ENCODE measurements at regions not wholly inside any gene's neighbourhood (a gene's known extent, or its start where the extent isn't known, plus 50 kb on each side); places are given as distances from the start of the nearest gene placed in this dataset.

- FAIRE-seq (no peak), DNase-seq (ENCODE audit: low read depth) (no peak)
- H3K4me1 Mint-ChIP-seq (ENCODE audit: low read depth, unreplicated experiment), result no peaks in the 10 kb centered on the region
- no peak overlapping the region for H3K4me3 Mint-ChIP-seq (ENCODE audit: unreplicated experiment)
- peaks cover 9% of the 10 kb centered on the region for H3K27me3 Mint-ChIP-seq (ENCODE audit: low read depth, unreplicated experiment)
- H3K36me3 ChIP-seq (ENCODE audit: insufficient read depth, low read length), result no peaks in the 10 kb centered on the region
- no peaks in the 10 kb centered on the region for H3K4me1 ChIP-seq (ENCODE audit: insufficient read depth, low read length)
- peaks cover 3% of the 10 kb centered on the region for H3K36me3 Mint-ChIP-seq (ENCODE audit: low read depth, unreplicated experiment)
- TF ChIP-seq CTCF (IDR thresholded peaks at IDR 0.05; ENCODE audit: insufficient read depth, low read depth, low read length) (no peak), EZH2 (IDR thresholded peaks at IDR 0.05; ENCODE audit: insufficient read depth, low read length) (no peak)
- peaks cover 9% of the 10 kb centered on the region for H3K9me3 ChIP-seq (ENCODE audit: insufficient read depth, low read depth, low read length)
- H3K4me2 ChIP-seq (ENCODE audit: low read length), result no peak overlapping the region
- H2AFZ ChIP-seq (ENCODE audit: low read depth, low read length), result no peak overlapping the region
- no peak overlapping the region for H3K4me3 ChIP-seq (ENCODE audit: insufficient read depth, low read depth, low read length)
- H3K9me3 Mint-ChIP-seq (ENCODE audit: unreplicated experiment), result peaks cover 25% of the 10 kb centered on the region
- H3K27me3 ChIP-seq (ENCODE audit: insufficient read depth, low read length), result no peaks in the 10 kb centered on the region
- H3K79me2 ChIP-seq (ENCODE audit: insufficient read depth, low read length), result no peaks in the 10 kb centered on the region
- H3K27ac Mint-ChIP-seq (ENCODE audit: unreplicated experiment), result no peak overlapping the region
- no peak overlapping the region for H3K9ac ChIP-seq (ENCODE audit: low read length)
- no peak overlapping the region for H3K27ac ChIP-seq (ENCODE audit: low read depth, low read length)
- no peaks in the 10 kb centered on the region for H4K20me1 ChIP-seq (ENCODE audit: insufficient read depth, low read length)
These were observed 139.7 kb downstream of the WDR11 start for GRCh38 chr10:120990831-120991230.

- Mint-ChIP-seq H3K4me3 (ENCODE audit: unreplicated experiment) (no peak overlapping the region), H3K36me3 (ENCODE audit: low read depth, unreplicated experiment) (peaks cover 3% of the 10 kb centered on the region), H3K27me3 (ENCODE audit: low read depth, unreplicated experiment) (peaks cover 8% of the 10 kb centered on the region), H3K9me3 (ENCODE audit: unreplicated experiment) (peaks cover 15% of the 10 kb centered on the region), H3K27ac (ENCODE audit: unreplicated experiment) (no peak overlapping the region), H3K4me1 (ENCODE audit: low read depth, unreplicated experiment) (no peaks in the 10 kb centered on the region)
- no peak overlapping the region for H3K4me3 ChIP-seq (ENCODE audit: insufficient read depth, low read depth, low read length)
- TF ChIP-seq CTCF (IDR thresholded peaks at IDR 0.05; ENCODE audit: insufficient read depth, low read depth, low read length), result no peak
- no peak for TF ChIP-seq EZH2 (IDR thresholded peaks at IDR 0.05; ENCODE audit: insufficient read depth, low read length)
- no peak overlapping the region for H2AFZ ChIP-seq (ENCODE audit: low read depth, low read length)
- H3K27me3 ChIP-seq (ENCODE audit: insufficient read depth, low read length), result no peaks in the 10 kb centered on the region
- no peaks in the 10 kb centered on the region for H4K20me1 ChIP-seq (ENCODE audit: insufficient read depth, low read length)
- H3K27ac ChIP-seq (ENCODE audit: low read depth, low read length), result no peak overlapping the region
- H3K79me2 ChIP-seq (ENCODE audit: insufficient read depth, low read length), result no peaks in the 10 kb centered on the region
- no peak for DNase-seq (ENCODE audit: low read depth)
- H3K4me1 ChIP-seq (ENCODE audit: insufficient read depth, low read length), result no peaks in the 10 kb centered on the region
- H3K9me3 ChIP-seq (ENCODE audit: insufficient read depth, low read depth, low read length), result peaks cover 9% of the 10 kb centered on the region
- no peaks in the 10 kb centered on the region for H3K36me3 ChIP-seq (ENCODE audit: insufficient read depth, low read length)
- no peak overlapping the region for H3K9ac ChIP-seq (ENCODE audit: low read length)
- H3K4me2 ChIP-seq (ENCODE audit: low read length), result no peak overlapping the region
- FAIRE-seq, result no peak
These were observed 141.9 kb downstream of the WDR11 start for GRCh38 chr10:120993089-120993488.

- Histone ChIP-seq H3K4me1 (ENCODE audit: insufficient read depth, low read length) (no peaks in the 10 kb centered on the region), H2AFZ (ENCODE audit: low read depth, low read length) (no peak overlapping the region), H3K4me3 (ENCODE audit: insufficient read depth, low read depth, low read length) (no peak overlapping the region), H3K27me3 (ENCODE audit: insufficient read depth, low read length) (no peaks in the 10 kb centered on the region), H3K36me3 (ENCODE audit: insufficient read depth, low read length) (no peaks in the 10 kb centered on the region), H3K9ac (ENCODE audit: low read length) (no peak overlapping the region), H3K79me2 (ENCODE audit: insufficient read depth, low read length) (no peaks in the 10 kb centered on the region), H3K9me3 (ENCODE audit: insufficient read depth, low read depth, low read length) (peaks cover 8% of the 10 kb centered on the region), H3K27ac (ENCODE audit: low read depth, low read length) (no peak overlapping the region), H4K20me1 (ENCODE audit: insufficient read depth, low read length) (no peaks in the 10 kb centered on the region), H3K4me2 (ENCODE audit: low read length) (no peak overlapping the region)
- Mint-ChIP-seq H3K27me3 (ENCODE audit: low read depth, unreplicated experiment) (peaks cover 5% of the 10 kb centered on the region), H3K4me3 (ENCODE audit: unreplicated experiment) (no peak overlapping the region), H3K27ac (ENCODE audit: unreplicated experiment) (no peak overlapping the region), H3K4me1 (ENCODE audit: low read depth, unreplicated experiment) (no peaks in the 10 kb centered on the region), H3K9me3 (ENCODE audit: unreplicated experiment) (peaks cover 9% of the 10 kb centered on the region), H3K36me3 (ENCODE audit: low read depth, unreplicated experiment) (no peaks in the 10 kb centered on the region)
- no peak for TF ChIP-seq EZH2 (IDR thresholded peaks at IDR 0.05; ENCODE audit: insufficient read depth, low read length)
- TF ChIP-seq CTCF (IDR thresholded peaks at IDR 0.05; ENCODE audit: insufficient read depth, low read depth, low read length), result no peak
- FAIRE-seq (no peak), DNase-seq (ENCODE audit: low read depth) (no peak)
These were observed 144.6 kb downstream of the WDR11 start for GRCh38 chr10:120995768-120996167.

All from astrocyte (in vitro differentiated cells and primary cell).